GM19238 (cell line): ENCODE measurements at regions not wholly inside any gene's neighbourhood (a gene's known extent, or its start where the extent isn't known, plus 50 kb on each side); places are given as distances from the start of the nearest gene placed in this dataset.

Source experiments
- DNase-seq: peaks from one replicate; pipeline ENCODE4 v3.0.0; 2011; ENCODE audit warnings: low spot score; ENCODE audit not compliant: insufficient read length

DNA sequence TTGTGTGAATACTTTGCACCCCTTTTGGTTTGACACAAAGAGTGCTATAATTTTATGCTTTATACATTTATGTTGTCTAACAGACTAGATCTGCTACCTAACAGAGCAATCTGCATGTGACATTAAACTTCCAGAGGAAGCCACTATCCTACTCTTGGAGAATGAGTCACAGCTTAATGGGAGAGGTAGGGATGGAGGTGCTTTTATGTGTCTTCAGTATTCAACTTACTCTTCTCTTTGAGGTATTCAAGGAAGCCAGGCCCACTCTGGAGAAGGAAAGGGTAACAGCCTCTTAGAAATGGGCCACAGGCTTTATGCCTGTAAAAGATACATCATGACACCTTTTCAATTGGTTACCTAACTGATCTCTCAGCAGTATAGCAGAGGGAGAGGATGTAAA is 85.8 kb upstream of the NEUROD1 start:
- no peak for DNase-seq

DNA sequence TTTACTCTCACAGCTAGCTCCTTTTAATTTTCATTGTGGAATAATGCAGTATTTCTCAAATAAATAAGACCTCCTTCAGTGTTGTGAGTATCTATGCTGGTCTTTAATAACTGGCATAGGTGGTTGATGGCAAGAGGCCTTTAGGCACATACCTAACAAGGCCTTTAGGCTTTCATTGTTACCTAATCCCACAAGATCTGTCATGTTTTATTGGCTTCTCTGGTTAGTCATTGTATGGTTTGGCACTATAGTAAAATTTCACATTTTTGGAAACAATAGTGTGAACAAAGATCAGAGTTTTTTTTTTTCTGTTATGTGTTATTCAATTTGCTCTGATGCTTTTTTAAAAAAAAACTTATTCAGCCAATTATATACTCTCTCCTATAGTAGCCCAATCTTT is 89.8 kb upstream of the NEUROD1 start:
- DNase-seq: no peak

DNA sequence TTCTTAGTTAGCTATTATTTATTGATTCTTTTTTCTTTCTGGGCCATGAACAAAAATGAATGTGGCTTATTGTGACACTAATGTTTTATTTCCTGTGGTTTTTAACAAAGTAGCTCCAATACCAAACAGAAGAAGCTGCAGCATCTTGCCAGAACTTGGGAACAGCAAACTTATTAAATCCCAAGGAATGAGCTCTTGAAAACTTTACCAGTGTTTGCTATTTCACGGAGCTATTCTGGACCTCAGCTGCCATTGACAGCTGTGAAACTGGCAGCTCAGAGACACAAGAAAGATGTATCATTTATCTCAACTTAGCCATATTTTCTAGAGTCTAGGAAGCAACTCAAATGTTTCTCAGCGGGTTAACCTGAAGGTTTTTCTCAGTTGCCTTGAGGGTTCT is 91.0 kb upstream of the NEUROD1 start:
- DNase-seq: no peak

DNA sequence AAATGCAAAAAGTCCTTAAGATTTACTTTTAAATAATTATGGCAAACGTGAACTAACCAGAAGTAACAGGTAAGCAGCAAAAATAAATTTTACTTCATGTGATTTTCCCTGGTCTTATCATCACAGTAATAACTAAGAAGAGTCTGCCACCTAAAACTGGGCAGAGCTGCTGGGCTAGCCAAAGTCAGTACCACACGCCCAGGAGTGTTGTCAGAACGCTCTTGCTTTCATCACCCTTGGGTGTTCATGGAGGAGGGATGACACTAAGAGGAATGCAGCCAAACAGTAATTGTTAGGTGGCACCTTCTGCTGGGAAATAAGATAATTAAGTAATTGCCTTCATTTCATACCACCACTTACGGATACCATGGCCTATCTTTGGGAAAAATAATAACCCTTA is 92.0 kb upstream of the NEUROD1 start:
- DNase-seq: no peak

DNA sequence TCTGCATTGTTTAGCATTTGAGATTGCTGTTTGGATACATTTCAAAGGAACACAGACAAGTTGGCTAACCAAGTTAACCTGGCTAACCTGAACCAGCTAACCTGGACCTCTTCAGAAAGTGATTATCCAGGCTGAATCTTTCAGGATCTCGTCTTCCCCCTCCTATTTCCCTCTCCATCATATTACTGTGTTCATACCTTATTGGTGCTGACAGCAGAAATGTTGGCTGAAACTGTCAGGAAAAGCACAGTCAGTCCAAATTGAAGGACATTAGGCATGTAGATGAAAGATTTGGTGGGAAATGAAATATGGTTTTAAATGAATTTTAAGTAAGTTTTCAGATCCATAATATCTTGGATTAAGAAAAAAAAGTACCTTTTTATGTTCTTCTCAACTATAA is 92.5 kb upstream of the NEUROD1 start:
- no peak for DNase-seq

DNA sequence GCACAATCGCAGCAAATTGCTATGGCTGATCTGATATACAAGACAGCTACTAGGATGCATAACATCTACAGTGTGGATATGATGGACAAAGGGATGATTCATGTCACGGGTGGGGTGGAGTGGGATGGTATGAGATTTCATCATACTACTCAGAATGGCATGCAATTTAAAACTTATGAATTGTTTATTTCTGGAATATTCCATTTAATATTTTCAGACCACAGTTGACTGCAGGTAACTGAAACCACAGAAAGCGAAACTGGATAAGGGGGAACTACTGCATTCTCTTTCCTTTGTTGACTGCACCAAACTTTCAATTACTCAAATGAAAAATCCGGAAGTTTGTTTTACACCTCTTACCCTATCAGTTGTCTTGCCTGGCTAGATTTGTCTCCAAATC is 94.4 kb upstream of the NEUROD1 start:
- no peak for DNase-seq

DNA sequence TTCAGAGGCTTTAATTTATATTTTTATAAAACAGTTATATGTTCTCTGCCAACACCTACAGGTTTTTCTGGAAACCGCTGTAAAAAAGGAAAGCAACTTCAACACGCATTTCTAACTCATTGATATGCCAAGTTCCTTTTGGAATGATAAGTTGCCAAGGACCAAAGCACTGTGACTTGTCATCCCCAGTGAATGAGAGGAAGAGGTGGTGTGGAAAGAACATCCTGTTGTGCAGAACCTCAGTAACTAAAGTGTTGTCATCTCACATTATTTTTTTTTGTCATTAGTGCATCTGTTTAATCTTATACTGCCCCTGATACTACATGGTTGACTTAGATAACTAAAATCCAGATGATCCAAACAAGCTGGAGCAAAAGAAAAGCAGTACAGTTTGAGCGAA is 96.0 kb upstream of the NEUROD1 start:
- no peak for DNase-seq

DNA sequence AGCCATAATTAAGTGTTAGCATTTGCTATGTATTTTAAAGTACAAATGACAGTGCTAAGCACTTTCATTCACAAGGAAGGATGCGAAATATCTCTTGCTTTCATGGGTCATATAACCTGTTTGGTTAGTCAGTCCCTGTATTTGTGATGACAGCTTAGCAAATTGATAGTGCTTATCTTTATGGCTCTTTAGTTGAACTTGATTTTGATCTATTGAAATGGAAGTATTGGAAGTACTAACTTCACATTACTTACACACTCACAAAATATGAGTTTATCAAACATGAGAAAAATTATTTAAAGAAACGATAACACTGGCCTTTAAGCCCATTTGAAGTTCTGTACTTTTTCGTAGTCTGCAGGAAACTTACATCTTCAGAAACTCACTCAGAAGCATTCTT is 97.4 kb upstream of the NEUROD1 start:
- no peak for DNase-seq

DNA sequence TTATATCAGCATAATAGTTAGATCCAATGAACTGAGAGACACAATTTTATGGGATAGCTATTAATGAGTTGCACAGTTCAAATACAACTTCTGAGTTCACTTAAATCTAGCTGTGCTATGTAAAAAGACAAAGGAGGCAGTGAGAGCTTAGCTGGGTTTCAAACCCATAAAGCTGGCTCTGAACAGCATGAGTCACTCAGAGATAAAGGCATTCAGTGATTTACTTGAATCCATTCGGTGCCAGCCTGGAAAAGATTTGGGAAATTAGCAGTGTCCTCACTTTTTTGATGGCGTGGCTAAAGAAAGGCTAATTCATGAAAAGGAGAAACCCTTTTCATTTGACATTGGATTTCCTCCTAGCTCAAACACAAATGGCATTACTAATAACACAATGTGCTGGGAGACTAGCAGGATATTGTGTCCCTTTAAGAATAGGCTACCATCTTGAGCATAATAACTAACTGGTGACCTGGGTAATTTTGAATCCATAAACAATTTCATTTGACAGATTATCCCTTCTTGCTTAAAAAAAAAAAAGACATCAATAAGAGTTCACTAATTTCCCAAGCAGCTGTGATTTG is 98.4 kb upstream of the NEUROD1 start:
- no peak for DNase-seq

DNA sequence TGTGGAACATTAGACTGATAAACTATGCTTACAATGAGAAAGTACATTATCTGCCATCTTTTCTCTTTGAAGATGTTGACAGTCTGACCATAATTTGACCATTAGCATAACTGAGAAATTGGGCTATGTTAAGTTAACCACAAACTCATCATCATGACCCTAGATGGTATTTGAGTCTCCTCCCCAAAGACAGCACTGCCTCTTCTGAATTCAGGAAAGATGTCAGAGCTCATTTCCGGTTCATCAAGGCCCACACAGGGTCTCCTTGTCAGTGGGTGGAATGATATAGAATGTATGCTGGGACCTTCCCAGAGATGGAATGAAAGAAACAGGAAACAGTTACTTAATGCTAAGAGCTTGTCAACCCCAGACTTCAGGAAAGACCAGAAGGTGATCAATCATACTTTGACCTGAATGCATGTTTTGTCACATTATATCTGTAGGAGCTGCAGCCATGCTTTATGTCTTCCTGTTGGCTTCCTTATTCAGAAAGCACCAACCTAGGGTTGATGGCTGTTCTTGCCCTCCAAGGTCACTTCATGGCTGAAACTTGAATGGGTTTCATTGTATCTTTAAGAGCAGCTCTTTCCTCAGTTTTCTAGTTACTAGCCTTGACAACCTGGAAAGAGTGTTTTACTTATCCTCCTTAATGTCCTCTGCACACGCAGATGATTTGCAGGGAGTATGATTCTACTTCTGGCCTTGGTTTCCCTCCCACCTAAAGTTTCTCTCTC is 99.1 kb upstream of the NEUROD1 start:
- DNase-seq: no peak

DNA sequence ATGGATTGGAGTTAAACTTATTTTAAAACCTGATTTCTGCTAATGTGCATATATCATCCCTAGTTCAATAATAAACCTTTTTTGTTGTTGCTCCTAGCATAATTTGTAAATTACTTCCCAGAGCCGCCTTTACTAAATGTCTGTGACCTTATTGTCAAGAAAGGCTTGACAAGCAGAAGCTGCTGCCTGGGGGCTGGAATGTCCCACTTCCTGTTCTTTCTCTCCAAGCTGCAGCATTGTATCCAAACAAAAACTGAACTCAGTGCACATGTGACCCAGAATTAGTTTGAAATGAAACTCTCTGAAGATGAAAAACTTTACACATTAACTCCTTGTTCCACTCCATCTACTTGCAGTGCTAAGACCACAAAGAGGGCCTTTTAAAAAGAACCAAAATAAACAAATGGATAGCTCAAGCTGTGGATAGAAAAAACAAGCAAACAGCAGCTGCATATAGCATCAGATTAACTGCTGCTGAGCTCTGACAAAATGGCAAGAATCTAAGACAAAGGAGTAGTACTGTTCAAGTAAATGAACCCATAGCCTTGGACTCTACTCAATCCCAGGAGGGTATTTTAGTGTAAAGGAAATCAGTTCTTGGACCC is 99.8 kb upstream of the NEUROD1 start:
- no peak for DNase-seq

DNA sequence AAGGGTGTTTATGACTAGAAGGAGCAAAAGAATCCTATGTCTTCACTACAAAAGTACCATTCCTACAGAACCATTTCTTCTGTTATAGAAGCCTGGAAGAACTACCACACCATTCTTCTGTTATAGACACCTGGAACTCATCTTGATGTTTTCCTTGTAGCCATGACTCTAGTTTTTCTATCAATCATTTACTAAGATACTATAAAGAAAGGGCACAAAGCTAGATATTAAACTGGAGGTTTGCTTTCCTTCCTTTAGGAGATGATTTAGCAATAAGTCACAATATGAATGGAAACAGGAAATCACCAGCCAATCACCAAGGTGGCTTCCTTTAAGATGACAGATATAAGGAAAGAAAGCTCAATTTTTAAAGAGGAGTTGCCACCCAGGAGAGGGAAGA is 100.3 kb upstream of the NEUROD1 start:
- no peak for DNase-seq

DNA sequence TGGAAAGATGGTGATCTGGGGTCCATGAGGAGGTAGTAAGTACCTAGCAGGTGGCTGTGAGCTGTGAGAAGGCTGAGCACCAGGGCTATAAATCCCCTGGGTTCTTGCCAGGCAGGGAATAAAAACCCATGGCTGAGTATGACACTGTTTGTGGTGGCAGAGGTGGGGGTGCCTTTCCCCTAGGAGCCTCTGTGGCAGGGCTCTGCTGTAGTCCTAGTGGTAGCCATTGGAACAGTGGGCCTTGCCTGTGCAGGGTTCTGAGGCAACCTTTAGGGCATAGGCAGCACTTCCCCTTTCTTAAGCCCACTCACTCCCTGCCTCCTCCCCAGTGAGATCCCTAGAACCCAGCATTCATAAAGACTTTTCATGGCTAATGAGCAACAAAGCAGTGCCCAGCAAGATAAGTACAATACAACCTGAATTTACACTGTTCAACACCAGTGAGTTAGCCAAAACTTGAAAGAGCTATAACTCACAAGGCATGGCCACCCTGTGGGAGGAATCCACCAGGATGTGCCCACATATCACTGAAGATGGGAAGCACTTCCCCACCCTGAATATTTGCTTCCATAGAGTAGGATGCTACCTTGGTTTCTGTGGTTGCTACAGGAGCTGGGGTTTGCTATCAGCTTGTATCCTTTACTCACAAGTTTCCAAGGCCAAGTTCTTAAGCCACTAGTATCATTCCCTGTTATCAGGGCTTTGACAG is 100.9 kb upstream of the NEUROD1 start:
- DNase-seq: no peak

DNA sequence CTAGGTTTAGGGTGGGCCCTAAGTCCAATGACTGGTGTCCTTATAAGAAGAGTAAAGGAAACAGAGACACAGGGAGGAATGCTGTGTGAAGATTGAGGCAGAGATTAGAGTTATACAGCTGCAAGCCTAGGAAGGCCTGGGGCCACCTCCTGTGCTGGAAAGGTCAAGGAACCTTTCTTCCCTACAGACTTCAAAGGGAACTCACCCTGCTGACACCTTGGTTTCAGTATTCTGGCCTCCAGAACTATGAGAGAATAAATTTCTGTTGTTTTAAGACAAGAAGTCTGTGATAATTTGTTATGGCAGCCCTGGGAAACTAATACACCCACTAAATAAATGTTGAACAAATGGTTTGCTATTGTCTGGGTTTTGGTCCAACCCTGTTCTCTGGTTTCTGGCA is 102.3 kb upstream of the NEUROD1 start:
- DNase-seq: no peak

DNA sequence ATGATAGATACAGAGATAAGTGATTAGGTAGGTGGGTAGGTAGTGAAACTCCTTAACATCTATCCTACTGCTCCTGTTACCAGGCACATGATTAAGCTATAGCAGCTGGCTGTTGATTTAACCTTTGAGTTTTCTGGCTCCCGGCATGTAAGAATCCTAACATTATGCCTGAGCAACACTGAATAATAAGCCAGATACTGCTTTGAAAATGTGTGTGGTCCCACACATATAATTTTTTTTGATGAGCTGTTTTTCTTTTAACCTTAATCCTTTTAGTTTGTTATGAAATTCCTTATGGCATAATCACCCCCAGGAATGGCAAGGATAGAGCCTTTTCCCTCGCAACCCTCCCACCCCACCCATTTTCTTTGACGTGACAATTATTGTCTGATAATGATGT is 104.2 kb upstream of the NEUROD1 start:
- no peak for DNase-seq

DNA sequence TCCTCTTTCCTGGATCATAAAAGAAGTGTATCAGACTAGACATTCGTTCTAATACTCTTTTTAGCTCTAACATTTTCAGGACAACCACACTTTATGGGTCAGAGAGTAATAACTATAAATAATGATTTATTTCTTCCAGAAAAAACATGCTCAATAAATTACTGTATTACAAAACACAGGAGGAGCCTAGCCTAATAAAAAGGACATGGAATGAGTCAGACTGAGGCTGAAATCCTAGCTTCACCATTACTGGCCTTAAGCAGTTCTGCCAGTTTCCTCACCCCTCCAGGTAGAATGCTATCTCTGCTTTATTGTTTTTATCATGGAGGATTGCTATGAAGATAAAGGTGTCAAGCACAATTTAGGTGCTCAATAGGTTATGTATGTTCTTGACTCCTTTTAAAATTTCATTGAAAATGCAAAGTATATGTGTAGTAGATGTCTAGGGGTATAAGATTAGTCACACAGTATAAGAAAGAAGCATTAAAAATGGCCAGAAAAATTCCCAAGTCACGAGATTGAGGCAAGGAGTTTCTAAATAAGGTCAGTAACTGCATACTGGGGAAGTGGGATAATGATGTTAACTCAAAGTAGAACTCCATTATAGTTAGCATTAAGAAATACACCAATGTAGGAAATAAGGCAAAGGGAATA is 105.5 kb upstream of the NEUROD1 start:
- DNase-seq: no peak

DNA sequence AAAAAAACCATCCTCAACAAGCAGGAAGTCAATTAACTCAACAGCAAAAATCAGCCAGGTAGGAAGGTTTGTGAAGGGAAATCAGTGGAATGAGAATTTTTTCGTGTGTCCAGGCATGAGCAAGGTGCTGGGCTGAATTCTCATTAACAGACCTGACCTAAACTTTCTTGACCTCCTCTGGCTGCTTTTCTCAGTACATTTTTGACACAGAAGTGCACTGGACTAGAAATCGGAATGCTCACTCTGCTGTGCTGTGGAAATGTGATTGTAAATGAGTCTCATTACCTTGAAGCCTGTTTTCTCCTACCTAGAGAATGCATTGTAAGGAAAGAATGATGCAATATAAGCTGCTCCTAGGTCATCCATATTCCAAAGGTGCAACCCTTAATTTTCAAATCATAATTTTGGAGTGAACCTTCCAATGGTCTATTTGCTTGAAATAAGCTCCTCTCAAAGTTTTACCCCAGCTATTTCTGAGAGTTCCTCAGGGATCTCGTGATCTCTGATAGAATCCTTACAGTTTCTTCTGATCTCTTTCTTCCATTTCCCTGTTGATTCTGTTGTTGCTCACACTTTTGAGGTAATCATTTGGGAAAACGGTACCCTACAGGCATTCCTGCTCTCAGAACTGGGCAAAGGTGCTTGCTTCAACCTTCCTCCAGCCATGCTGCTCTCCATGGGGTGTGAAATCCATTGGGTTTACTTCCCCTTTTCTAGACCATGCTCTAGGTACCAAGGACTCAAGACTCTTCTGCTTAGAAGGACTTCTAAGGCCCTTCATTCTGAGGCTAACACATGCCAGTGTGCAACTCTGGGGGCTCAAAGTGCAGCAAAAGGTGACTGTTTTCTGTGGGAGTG is 104.9 kb upstream of the ITPRID2 start:
- no peak for DNase-seq

DNA sequence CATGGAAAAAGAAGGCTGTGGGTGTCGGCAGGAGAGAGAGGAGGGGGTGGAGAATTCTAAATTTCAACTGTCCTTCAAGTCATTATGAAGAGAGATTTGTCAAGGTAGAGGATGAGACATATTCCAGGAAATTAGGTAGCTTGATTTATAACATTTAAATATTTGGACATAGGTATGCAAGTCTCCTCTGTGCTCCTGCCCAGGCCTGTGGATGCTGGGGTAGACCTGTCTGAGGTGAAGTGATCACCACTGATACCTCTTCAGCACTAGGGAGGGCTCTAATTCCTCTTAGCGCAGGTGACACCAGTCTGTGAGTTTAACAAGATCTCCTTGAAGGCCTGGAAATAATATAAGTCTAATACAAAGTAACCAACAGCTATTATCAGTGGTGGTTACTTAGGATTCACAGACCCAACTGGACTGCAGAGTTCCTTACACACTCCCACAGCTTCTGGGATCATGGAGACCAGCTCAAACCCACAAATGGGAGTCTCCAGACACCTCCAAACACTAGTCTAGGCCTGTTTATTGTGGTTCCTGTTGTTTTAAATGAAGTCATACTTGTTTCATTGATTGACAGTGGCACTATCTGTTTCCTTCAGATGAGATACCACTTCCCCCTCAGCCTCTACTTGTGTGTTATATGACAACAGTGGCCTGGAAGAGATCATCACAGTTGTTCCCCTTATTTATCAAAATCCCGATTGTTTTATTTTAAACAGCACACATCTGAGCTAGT is 104.1 kb upstream of the ITPRID2 start:
- DNase-seq: no peak

DNA sequence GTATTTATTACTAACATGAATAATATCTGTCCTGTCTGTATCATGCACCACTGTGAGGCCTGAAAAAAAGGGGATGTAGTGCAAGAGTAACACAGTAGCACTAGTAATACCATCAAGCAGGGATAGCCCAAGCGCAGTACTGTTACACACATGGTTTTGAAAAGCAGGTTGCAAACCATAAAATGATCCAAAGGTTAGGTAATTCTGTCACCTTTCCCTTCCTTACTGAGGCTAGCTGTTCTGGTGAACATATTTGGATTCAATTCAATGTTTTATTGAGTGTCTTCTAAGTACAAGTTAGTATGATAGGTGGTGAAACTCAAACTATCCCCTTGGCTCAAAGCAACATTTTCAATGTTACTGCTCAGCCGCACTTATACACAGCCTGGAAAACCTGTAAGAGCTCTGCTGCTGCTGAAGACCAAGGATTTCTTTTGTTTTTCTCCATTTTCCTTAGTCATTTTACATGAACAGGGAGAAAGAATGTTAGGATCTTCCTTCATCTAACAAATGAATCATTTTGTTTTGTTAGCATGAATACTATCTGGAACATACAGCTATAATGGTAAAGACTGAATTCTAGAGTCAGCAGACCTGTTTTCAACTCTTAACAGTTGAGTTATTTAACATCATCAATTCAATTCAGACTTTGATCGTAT is 102.5 kb upstream of the ITPRID2 start:
- DNase-seq: no peak
